Mucosa of descending colon (tissue), 3 donors: ENCODE measurements at regions not wholly inside any gene's neighbourhood (a gene's known extent, or its start where the extent isn't known, plus 50 kb on each side); places are given as distances from the start of the nearest gene placed in this dataset.
"Not testable (repeated sequence)": the region's sequence is repeated elsewhere in the genome, so short reads cannot be mapped to it uniquely, and the experiment has no call there.

Experiments
- ATAC-seq: fragments of 200-7000 bp; cut with Tn5 transposase; one replicate; pipeline ENCODE4 v1.9.1; 2020; ENCODE audit warnings: mild to moderate bottlenecking, moderate library complexity
- DNase-seq, 3 donors: peaks; one replicate each; pipeline ENCODE4 v3.0.0-alpha.2; 2020
- H3K36me3 ChIP-seq: fragments of 200-600 bp; one replicate; pipeline ENCODE4 v1.8.0; 2021; ENCODE audit warnings: low read depth, mild to moderate bottlenecking
- H3K4me1 ChIP-seq: fragments of 200-600 bp; one replicate; pipeline ENCODE4 v1.8.0; 2021; ENCODE audit warnings: low read depth, mild to moderate bottlenecking
- H3K4me3 ChIP-seq: fragments of 200-600 bp; one replicate; pipeline ENCODE4 v1.8.0; 2021; ENCODE audit warnings: mild to moderate bottlenecking
- H3K9me3 ChIP-seq: fragments of 200-600 bp; one replicate; pipeline ENCODE4 v1.8.0; 2021; ENCODE audit warnings: mild to moderate bottlenecking
- CTCF ChIP-seq: fragments of 200-600 bp; IDR thresholded peaks from one replicate; pipeline ENCODE4 v1.8.0; 2022; ENCODE audit warnings: antibody characterized with exemption, mild to moderate bottlenecking
- intact Hi-C, 2 donors: fragments of 100-400 bp; cut with DNase I in 1 of 2; cut with micrococcal nuclease in 1 of 2; formaldehyde crosslinking; loops; one replicate each; pipeline versions ENCODE4 v1.11.0 to v1.11.1; 2022; cut with DNase I, micrococcal nuclease
- donor health status: DM: no; HTN: no; CAD: no; lungs with moderate emphysema.
- donor health status: DM: no; HTN: no; CAD: no.
- donor health status: DM: no; HTN: yes; CAD: no.

GRCh38 chrX:23511793-23512192 is 155.5 kb upstream of the PRDX4 start:
- Histone ChIP-seq H3K4me3 (no peak overlapping the region), H3K4me1 (no peaks in the 10 kb centered on the region), H3K36me3 (no peaks in the 10 kb centered on the region), H3K9me3 (no peaks in the 10 kb centered on the region)
- no peak for DNase-seq
- ATAC-seq: no peak
- intact Hi-C loops: no loop called here
- no peak for TF ChIP-seq CTCF

GRCh38 chrX:23513121-23513520 is 154.2 kb upstream of the PRDX4 start:
- Histone ChIP-seq H3K4me1 (no peaks in the 10 kb centered on the region), H3K9me3 (no peaks in the 10 kb centered on the region), H3K36me3 (no peaks in the 10 kb centered on the region), H3K4me3 (no peak overlapping the region)
- ATAC-seq: no peak
- TF ChIP-seq CTCF: no peak
- DNase-seq: no peak
- intact Hi-C loops: no loop called here

- Histone ChIP-seq H3K9me3 (no peaks in the 10 kb centered on the region), H3K4me1 (no peaks in the 10 kb centered on the region), H3K36me3 (no peaks in the 10 kb centered on the region), H3K4me3 (no peak overlapping the region)
- no peak for TF ChIP-seq CTCF
- DNase-seq (no peak), ATAC-seq (no peak)
- intact Hi-C loops: no loop called here
These were observed 153.2 kb upstream of the PRDX4 start for GRCh38 chrX:23514082-23514481.

- no peaks in the 10 kb centered on the region for H3K4me1 ChIP-seq
- DNase-seq: no peak
- H3K9me3 ChIP-seq: no peaks in the 10 kb centered on the region
- intact Hi-C loops: no loop called here
- no peaks in the 10 kb centered on the region for H3K36me3 ChIP-seq
- peak; percentile 9 for ATAC-seq
- TF ChIP-seq CTCF: no peak
- H3K4me3 ChIP-seq: no peak overlapping the region
These were observed 152.3 kb upstream of the PRDX4 start for GRCh38 chrX:23515028-23515427.

- ATAC-seq, H3K9me3 ChIP-seq, intact Hi-C loops, H3K4me3 ChIP-seq, H3K36me3 ChIP-seq, DNase-seq, H3K4me1 ChIP-seq: not testable (repeated sequence)
These were observed 144.2 kb upstream of the PRDX4 start for GRCh38 chrX:23523026-23523657.

- no peak for TF ChIP-seq CTCF
- Histone ChIP-seq H3K4me3 (no peak overlapping the region), H3K4me1 (no peaks in the 10 kb centered on the region), H3K9me3 (no peaks in the 10 kb centered on the region), H3K36me3 (no peaks in the 10 kb centered on the region)
- DNase-seq: no peak
- no peak for ATAC-seq
- intact Hi-C loops: no loop called here
These were observed 142.8 kb upstream of the PRDX4 start for GRCh38 chrX:23524467-23524866.
